ENCODE measurements at regions not wholly inside any gene's neighbourhood (a gene's known extent, or its start where the extent isn't known, plus 50 kb on each side); places are given as distances from the start of the nearest gene placed in this dataset.

DNA sequence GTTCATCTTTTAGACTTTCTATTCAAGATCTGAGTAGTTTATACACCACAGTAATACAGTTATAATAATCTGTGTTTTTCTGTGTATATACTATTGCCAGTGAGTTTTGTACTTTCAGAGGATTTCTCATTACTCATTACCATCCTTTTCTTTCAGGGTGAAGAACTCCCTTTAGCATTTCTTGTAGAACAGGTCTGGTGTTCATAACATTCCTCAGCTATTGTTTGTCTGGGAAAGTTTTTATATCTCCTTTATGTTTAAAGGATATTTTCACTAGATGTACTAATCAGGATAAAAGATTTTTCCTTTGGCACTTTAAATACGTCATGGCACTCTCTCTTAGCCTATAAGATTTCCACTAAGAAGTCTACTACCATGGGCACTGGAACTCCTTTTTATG lies 705.5 kb downstream of the SLC4A3 start:
- H3K27ac ChIP-seq: no peak overlapping the region
- no peak for TF ChIP-seq ZFX (IDR thresholded peaks at IDR 0.05; ENCODE audit: borderline replicate concordance)

DNA sequence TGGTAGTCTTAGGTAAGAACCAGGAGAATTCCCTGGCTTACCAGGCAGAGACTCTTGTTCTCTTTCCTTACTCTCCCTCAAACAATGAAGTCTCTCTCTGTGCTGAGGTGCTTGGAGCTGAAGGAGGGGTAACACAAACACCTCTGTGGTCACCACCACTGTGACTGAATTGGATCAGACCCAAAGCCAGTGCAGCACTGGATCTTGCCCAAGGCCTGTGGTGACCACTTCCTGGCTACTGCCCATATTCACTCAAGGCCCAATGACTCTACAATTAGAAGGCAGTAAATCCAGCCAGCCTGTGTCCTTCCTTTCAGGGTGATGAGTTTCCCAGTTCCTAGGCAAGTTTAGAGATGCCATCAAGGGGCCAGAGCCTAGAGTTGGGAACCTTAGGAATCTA lies 706.8 kb downstream of the SLC4A3 start:
- TF ChIP-seq ZFX (IDR thresholded peaks at IDR 0.05; ENCODE audit: borderline replicate concordance): no peak
- TF ChIP-seq, protein P1, sequence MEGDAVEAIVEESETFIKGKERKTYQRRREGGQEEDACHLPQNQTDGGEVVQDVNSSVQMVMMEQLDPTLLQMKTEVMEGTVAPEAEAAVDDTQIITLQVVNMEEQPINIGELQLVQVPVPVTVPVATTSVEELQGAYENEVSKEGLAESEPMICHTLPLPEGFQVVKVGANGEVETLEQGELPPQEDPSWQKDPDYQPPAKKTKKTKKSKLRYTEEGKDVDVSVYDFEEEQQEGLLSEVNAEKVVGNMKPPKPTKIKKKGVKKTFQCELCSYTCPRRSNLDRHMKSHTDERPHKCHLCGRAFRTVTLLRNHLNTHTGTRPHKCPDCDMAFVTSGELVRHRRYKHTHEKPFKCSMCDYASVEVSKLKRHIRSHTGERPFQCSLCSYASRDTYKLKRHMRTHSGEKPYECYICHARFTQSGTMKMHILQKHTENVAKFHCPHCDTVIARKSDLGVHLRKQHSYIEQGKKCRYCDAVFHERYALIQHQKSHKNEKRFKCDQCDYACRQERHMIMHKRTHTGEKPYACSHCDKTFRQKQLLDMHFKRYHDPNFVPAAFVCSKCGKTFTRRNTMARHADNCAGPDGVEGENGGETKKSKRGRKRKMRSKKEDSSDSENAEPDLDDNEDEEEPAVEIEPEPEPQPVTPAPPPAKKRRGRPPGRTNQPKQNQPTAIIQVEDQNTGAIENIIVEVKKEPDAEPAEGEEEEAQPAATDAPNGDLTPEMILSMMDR (IDR thresholded peaks at IDR 0.05): no peak
- H3K27ac ChIP-seq: no peak overlapping the region

DNA sequence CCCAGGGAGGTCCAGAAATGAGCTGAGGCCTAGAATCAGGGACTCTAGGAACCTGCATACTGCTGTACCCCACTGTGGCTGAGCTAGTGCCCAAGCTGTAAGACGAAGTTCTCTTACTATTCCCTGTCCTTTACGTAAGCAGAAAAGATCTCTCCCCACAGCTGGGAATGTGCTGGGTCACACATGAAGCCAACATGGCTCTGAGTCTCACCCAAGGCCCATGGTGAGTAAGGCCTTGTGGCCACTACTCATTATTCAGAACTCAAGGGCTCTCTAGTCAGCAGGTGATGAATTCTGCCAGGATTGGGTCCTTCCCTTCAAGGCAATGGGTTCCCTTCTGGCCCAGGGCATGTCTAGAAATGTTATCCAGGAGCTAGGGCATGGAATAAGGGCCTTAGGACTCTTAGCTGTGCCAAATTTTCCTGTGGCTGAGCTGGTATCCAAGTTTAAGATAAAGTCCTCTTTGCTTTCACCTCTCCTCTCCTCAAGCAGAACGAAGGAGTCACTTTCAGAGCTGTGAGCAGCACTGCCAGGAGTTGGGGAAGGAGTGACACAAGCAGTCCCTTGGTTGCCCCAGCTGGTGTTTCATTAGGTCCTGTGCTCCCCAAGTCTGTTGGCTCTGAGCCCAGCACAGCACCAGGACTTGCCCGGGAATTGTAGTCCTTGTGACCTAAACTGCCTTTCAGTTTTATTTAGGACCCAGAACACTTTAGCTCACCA lies 707.6 kb downstream of the SLC4A3 start:
- no peak overlapping the region for H3K27ac ChIP-seq
- TF ChIP-seq, protein P1 (IDR thresholded peaks at IDR 0.05): no peak
- TF ChIP-seq ZFX (IDR thresholded peaks at IDR 0.05; ENCODE audit: borderline replicate concordance): no peak

DNA sequence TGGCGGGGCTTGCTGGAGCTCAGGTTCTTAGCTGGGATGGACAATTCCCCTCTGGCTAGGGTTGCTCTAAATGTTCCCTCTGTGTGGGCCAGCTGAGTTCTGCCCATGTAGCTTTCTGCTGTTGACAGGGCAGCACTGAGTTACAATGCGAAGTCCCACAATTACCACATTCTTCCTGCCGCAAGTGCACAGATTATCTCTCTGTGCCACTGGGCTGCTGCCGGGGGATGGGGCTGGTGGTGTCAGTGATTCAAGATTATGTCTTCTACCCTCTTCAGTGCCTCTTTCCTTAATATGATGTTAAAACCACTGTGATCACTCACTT lies 708.1 kb downstream of the SLC4A3 start:
- TF ChIP-seq ZFX (IDR thresholded peaks at IDR 0.05; ENCODE audit: borderline replicate concordance): no peak
- TF ChIP-seq, protein P1 (IDR thresholded peaks at IDR 0.05): no peak
- no peak overlapping the region for H3K27ac ChIP-seq

DNA sequence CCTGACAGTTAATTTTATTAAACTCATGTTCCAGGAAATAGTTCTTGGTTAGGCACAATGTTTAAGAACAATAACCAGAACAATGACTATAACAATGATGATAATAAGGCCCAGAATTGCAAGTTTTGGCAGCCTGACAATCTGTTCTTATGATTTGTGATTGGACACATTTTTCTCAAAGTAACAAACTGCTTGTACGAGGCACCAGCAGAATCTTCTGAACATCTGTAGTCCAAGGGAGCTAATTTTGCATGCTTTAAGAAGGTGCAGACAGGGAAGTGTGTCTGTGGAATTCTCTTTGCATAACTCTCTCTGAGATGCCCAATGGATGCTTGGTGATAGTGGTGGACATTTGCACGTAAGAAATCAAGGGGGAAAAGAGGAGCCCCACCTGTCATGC lies 709.3 kb downstream of the SLC4A3 start:
- no peak overlapping the region for H3K27ac ChIP-seq
- TF ChIP-seq, protein P1 (IDR thresholded peaks at IDR 0.05): no peak
- no peak for TF ChIP-seq ZFX (IDR thresholded peaks at IDR 0.05; ENCODE audit: borderline replicate concordance)

DNA sequence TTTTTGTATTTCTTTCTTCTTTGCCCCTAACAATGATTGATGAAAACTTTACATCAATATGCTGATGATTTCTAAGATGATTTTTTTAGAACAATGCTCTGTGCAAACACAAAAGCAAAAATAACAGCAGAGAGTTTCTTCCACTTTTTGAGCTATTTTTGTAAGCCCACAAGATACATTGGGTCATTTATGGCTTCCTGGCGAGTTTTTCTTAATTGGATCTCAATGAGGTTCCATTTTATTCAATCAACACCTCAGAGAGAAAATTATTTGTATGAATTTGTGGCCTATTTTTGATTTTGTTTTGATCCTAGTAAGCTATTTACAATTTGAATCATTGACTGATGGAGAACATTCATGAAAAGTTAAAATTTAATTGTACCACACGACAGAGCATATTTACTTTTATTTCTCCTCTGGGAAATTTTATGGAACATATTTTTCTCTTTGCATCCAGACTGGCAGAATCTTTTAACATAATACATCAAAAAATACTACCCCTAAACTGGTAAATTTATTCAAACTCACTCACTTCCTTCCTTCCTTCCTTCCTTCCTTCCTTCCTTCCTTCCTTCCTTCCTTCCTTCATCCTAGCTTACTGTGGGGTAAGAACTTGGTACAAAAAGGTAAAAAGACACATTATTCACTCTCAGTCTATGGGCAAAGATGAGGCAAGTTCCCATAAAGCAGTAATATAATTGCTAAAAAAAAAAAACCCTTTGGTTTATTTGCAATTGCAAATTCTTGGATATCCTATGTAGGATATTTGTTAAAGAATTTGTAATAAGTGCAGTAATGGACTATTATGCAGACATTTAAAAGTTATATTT lies 710.4 kb downstream of the SLC4A3 start:
- no peak overlapping the region for H3K27ac ChIP-seq
- TF ChIP-seq, protein P1 (IDR thresholded peaks at IDR 0.05): no peak
- TF ChIP-seq ZFX (IDR thresholded peaks at IDR 0.05; ENCODE audit: borderline replicate concordance): no peak

DNA sequence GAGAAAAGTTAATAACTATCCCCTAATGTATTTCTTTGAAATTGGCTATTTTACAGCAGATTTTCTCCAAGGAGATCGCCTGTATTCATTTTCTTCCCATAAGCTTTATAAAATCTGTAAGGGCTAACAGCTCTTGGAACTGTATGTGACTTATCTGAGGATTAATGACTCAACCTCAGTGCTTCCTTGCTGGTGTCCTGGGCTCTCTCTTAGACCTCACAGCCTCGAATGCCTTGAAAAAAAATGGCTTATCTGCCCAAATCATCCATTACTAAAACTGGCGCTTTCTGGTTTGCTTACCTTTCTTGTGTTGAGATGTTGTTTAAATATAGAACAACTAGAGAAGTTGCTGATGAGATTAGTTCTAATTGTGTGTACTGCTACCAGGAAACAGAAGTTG lies 713.6 kb downstream of the SLC4A3 start:
- H3K27ac ChIP-seq: no peak overlapping the region
- TF ChIP-seq ZFX (IDR thresholded peaks at IDR 0.05; ENCODE audit: borderline replicate concordance): no peak
- TF ChIP-seq, protein P1 (IDR thresholded peaks at IDR 0.05): no peak

Data from 22Rv1 (cell line).